Activated CD8-positive, alpha-beta memory T cell treated with anti-CD3 and anti-CD28 coated beads, Interleukin-2, amount 50 U/mL, for 1 hour (primary cell): ENCODE measurements at regions not wholly inside any gene's neighbourhood (a gene's known extent, or its start where the extent isn't known, plus 50 kb on each side); places are given as distances from the start of the nearest gene placed in this dataset.

ENCODE experiments used
- DNase-seq: peaks from one replicate; pipeline ENCODE4 v3.0.0-alpha.2; 2020; ENCODE audit errors: extremely low read depth

DNA sequence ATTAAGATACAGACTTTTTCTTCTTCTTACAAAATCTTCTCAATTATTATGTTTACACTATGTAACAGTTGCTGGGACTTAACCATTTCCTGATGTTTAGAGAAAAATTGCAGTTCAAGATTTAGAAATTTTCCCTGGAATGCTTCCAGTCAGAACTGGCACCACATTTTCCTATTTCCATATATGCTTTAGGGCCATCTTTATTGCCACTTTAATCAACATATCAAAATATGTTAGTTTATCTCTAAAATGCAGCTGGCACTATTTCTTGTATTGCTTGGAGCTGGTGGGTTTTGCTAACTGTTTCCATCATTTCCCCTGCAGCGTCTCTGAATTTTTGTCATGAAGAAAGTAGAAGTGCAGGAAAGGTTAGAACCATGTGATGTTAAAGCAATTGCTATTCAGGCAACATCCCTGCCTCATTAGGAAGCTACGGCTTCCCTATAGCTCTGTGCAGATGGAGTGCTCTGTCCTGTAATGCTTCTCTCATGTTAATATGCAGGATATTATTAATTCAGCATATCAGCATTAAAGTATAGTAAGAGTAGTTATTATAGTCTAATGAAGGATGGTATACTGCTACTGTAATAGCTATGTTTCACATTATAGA, 269.1 kb downstream of the MTRR start:
- no peak for DNase-seq

DNA sequence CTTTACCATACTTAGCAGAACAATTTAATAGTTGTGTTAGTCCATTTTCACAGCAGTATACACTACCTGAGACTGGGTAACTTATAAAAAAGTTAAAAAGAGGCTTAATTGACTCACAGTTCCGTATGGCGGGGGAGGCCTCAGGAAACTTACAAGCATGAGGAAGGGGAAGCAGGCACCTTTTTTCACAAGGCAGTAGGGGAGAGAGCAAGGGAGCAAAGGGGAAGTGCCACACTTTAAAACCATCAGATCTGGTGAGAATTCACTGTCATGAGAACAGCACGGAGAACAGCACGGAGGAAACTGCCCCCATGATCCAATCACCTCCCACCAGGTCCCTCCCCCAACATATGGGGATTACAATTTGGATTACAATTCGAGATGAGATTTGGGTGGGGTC, 269.9 kb downstream of the MTRR start:
- no peak for DNase-seq

DNA sequence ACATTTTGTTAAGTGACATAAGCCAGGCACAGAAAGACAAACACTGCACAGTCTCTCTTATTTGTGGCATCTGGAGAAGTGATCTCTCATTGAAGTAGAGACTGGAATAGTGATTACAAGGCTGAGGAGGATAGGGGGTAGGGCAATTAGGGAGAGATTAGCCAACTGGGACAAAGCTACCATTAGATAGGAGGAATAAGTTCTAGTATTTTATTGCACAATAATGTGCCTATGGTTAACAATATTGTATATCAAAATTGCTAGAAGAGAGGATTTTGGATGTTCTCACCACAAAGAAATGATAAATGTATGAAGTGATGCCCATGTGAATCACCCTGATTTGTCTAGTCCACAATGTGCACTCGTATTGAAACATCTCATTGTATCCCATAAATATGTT, 281.8 kb downstream of the MTRR start:
- no peak for DNase-seq

DNA sequence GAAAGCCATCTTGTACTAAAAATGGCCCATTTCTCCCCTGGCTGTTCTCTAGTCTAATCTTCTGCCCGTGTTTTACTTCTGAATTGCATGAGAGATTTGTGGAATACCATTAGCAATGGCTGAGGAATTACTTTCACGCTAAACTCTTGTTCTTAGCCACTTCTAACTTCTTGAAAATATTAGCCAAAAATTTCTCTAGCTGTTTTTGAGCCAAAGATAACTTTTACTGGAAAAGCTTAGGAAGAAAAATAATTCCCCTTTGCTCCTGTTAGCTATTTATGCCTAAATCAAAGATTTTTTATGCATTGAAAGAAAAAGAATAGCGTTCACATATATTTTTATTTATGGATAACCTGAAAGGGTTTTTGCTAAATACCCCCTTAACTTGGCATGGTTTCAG, 287.8 kb downstream of the MTRR start:
- DNase-seq: no peak

DNA sequence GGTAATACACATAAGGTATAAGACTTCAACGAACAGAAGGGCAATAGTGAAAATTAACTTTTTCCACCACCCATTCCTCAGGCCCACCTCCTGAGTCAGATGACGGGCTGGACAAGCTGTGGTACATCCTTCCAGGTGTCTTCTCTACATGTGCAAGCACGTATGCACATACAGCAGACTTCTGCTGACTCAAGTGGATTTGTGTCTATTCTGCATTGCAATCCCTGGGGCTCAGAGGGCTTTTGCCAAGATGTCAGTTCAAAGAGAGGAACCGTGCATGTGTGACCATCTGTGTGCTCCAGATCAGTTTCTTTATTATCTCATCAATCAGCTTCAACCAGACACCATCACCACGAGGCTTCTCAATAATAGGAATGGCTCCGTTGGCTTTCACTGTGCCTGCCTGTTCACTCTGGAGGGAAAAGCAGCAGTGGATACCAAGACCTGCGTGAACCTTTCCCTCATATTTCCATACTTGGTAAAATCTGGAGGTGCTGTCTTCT, 288.4 kb downstream of the MTRR start:
- no peak for DNase-seq

DNA sequence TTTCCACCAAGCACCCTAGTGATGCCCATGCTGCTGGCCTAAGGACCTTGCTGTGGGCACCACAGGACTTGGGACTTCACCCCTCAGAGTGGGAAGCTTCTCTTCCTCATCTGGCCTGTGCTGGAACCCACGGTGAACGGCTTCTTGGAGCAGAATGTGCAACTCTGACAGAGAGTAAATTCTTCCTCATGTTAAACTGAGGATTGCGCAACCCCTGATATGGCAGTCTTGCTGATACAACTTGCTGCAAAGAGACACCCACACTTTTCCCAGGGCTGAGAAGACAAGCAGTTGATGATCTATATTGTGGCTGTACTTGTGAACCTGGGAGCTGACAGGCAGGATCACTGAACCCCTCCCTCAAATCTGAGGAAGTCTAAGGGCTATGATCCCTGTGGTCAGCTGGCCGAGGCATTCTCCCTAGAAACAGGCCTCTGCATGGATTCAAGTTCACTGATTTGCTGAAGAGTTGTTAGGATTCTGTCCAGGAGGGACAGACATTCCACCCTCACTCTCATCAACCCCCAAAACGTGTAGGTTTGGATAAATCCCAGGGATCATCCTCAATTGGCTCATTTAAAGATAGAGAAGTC, 307.2 kb downstream of the MTRR start:
- DNase-seq: no peak

DNA sequence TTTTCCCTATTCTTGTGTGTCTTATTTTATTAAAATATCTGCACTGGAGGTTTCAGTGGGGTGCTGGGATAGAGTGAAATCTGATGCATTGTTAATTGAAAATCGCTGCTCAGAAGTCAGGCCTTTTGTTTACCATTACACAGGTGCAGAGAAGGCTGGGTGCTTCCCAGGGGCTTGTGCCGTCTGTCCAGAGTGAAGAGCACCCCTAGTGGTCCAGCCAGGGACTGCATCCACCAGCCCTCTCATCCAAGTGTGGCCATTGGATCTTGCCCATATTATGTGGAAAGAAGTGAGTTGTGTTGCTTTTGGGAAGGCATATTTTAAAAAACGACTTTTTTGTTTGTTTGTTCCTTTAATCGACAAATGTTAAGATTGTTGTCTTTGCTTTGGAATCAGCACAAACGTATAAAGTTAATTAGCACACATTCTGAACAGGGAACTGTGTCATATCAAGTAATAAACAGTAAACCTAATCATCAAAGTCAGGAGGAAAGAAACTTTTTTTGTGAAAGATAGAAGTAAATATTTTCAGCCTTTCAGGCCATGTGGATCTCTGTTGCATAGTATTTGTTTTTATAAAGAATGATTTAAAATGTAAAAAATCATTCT, 315.6 kb downstream of the MTRR start:
- DNase-seq: no peak

DNA sequence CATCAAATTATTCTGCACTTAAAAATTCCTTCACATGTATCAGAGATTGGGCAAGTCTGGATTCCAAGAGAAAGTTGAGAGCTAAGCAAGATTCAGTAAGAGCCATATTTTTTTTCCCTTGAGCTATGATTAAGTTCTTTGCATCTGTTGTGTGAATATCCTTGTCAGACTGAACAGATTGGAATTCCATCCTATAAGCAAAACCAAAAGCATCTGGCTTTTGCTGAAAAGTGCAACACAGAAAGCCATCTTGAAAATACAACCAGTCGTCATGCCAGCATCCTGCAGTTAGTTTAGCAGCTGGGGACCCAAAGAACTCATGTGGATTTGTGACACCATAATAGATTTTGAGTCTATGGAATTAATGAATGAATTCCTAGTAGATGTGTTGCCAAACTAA, 316.9 kb downstream of the MTRR start:
- no peak for DNase-seq

DNA sequence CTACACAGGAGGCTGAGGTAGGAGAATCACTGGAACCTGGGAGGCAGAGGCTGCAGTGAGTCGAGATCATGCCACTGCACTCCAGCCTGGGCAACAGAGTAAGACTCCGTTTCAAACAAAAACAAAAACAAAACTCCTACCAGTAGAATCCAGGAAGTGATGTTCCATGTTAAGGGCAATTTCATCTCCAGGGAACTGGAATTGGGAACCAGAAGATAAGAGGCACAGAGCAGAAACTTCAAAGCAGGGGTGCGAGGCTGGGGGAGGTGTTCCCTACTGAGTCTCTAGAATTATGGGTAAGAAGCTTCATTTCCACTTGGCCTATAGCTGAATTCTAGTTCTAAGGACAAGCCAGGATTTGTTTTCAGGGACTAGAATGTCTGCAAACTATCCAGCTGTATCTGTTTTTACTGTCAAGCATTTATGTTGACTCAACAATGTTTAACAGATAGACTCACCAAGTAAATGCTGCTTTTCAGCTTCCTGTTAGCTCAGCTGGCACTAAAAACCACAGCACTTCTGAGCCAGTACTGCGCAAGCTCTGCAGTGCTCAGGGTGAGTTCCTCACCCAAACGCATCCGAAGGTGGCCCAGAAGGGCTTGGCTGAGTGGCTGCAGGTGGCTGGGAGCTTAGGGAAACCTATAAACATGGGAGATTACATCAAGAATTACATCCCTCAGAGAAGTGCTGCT, 320.1 kb downstream of the MTRR start:
- DNase-seq: no peak

DNA sequence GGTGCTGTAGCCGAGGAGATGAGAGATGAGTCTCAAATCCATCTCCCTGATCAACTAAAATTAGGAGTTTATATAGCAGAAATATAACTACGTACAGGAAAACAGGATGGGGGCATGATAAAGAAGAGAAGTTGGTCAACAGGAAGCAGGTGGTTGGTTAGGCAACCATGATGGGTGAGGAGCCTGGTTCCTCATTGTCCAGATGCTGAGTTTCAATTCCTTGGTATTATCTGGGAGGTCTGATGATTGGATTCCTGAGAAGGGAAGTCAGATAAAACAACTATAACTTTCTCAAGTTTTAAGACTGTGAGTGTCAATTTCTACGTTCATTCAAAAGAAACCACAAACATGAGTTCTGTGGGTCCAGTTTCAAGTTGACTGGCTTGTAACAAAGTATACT, 323.9 kb downstream of the MTRR start:
- DNase-seq: no peak

DNA sequence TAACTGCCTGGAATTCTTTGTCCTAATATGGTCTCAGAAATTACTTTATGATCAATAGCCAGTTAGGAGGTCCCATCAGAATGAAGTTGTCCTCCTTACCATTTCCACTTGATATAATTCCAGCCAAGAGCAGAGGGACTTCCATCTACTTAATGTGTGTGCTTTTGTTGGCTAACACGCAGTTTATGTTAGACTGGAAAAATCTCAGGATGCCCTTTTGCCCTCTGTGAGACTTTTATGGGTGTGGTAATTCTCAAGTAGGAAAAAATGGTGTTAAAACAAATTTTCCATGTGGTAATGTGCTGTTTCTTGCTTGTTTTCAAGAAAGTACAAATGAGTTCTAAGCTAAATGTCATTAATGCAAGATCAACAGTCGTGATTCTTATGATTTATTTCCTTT, 327.1 kb downstream of the MTRR start:
- no peak for DNase-seq

DNA sequence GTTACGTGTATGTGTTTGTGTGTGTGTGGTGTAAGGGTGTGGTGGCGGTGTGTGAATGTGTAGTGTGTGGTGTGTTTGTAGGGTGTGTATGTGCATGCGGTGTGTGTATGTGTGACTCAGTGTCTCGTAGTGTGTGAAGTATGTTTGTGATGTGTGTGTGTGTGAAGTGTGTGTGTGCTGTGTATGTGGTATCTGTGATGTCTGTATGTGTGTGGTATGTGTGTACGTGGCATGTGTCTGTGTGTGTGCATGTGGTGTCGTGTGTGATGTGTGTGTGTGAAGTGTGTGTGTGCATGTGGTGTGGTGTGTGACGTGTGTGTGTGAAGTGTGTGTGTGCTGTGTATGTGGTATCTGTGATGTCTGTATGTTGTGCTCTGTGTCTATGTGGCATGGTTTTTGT, 339.4 kb downstream of the MTRR start:
- DNase-seq: no peak

DNA sequence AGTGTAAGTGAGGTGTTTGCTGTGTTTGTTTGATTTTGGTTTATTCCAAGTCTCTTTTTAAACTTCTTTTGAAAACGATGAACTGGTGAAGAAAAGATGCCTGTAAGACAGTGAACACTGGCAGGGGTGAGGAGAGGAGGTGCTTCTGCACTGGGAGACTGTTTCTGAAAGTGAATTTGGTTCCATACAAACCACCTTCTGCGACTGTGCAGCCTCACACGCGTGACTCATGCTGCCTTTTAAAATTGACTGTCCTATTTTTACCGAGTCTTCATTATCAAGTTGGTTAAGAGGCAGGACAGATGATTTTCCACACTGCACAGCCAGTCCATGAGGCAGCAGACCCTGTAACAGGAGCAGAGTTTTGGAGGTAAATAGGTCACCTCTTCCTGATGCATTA, 340.6 kb downstream of the MTRR start:
- DNase-seq: no peak

DNA sequence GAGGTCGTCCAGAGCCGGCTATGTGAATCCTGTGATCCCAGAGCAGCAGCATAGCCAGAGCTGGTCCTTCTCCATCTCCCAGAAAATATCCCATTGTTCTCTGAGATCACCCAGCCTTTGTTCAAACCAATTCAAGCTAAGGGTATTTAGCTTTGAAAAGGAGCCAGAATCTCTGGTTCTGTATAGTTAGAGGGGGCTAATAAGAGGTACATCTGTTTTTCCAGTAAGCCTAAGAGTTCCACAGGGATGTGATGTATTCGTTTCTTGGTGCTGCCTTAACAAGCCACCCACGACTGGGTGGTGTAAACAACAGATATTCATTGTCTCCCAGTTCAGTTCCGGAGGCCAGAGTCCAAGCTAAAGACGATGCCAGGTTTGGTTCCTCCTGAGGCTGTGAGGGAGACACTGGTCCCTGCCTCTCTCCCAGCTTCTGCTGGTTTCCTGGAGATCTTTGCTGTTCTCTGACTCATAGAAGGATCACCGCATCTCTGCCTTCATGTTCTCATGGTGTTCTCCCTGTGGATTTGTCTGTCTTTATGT, 344.8 kb downstream of the MTRR start:
- DNase-seq: no peak

DNA sequence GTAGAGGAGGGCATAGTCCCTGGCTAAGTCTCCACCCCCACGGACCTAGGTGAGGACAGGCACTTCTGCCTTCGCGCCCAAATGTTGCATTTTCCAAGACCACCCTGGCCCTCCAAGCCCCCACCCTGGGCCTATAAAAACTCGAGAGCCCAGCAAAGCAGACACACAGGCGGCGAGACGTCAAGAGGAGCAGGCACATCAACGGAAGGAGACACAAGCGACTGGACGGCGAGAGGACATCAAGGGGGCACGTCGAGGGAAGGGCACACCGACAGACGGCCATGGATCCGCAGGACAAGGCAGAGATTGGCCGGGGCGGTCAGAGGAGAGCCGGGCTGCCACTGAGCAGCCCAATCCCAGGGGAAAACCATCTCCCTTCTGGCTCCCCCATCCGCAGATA, 348.0 kb downstream of the MTRR start:
- no peak for DNase-seq

DNA sequence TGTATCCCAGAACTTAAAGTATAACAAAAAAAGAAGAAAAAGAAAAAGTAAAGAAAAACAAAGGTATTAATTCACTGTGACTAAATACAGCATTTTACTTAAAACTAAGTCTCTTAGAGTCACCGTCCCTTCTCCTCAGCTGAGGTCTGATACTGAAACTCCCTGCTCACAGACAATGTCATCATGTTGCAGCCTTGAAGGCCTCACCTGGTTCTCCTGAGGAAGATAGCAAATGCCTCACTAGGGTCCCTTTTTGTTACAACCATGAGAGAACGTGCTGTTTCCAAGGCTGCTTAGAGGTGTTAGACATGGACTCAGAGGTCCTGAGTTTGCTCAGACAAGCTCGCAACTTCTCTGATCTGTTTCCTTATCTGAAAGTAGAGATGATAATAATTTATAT, 357.2 kb downstream of the MTRR start:
- DNase-seq: no peak

DNA sequence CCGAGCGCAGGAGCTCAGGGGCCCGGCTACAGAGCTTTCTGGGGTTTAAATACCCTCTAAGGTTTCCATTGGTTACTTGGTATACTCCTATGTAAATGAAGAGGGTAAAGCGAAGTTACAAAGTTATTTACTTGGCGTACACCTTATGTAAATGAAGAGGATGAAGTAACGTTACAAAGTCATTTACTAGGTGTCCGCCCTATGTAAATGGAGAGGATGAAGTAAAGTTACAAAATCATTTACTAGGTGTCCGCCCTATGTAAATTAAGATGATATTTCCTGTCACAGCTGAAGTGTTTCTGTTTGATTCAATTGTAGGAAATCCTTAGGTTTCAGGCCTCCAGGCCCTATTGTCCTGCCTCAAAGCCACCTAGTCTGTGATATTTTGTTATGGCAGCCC, 358.2 kb downstream of the MTRR start:
- DNase-seq: no peak

DNA sequence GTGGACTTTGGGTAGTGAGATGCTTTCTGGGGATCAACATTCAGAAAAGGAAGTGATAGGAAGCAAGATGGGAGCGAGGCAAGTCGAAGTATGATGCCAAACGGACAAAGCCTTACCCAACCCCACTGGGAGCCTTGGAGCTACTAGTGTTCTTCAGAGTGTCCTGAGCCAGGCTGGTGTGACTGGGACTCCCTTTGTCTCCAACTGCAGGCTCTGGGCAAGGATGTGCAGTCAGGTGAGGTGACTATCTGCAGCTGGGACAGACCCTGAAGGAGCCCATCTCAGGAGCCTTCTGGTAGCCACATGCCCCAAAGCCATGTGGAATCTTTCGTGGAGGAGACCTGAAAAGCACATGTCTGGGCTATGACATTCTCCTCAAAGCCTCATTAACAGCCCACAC, 360.6 kb downstream of the MTRR start:
- DNase-seq: no peak

DNA sequence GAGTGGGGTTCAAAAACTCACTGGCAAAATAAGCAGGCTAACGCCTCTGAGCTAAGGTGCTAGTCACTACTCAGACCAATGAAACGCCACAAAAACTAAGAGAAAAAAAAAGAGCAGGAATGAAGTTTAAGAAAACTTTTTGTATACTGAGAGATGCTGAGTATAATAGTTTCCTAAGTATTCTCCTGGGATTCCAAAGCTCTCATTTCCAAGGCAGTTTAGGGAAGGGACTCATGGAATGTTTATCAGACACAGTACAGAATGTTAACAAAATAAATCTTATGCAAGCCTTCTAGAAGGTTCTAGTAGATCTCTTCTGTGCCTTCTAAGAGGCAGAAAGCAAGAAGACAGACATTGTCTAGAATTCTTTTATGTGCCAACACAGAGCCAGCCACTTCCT, 361.9 kb downstream of the MTRR start:
- no peak for DNase-seq

DNA sequence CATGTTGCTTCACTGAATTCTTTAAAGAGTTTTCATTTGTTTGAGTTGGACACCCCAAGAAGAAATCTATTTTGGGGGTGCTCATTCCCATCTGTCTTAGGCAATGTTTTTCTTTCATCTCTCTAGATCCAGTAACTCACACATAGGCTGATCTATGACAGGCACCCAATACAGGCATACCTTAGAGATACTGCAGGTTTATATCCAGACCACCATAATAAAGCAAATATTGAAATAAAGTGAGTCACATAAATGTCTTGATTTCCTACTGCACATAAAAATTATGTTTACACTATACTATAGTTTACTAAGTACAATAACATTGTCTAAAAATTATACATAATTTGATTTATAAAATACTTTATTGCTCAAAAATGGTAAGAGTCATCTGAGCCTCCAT, 364.5 kb downstream of the MTRR start:
- no peak for DNase-seq

DNA sequence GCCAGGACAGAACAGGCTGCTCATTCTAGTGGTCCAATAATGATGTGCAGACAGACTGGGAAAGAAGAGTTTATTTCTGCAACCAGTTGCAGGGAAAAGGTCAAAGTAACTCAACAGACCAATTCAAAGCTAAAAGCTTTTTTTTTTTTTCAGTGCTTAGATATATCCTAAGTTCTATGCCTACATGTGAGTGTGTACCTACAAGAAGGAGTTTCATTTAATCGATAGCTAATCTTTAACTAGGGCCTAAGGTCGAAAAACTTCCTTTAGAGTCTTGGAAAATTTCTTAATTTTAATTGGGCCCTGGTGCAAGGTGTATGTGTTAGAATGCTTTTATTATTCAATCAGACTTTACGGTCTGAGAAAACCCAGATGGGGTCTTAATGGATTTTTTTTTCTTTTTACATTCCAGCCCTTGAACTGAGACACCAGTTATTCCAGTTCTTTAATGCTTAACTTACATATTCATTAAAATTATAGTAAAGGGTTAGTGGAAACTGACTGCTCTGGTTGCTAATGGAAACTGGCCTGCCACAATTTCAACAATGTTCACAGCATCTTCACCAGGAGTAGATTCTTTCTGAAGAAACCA, 365.3 kb downstream of the MTRR start:
- DNase-seq: no peak

DNA sequence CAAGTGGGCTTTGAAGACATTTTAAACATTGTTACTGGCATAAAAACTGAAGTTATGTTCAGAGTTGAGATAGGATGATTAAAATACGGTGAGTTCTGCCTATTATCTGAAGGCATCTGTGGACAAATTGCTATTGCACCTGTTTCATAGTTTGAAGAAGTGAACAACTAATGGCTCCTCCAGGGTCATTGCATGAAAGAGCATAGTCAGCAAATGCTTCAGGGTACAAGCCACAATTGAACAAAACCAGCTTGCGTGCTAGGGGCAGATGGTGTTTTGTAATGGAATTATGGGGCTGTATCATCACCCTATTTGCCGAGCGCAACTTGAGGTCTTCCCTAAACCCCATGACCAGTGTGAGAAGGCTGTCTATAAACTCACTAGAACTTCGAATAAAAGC, 369.1 kb downstream of the MTRR start:
- no peak for DNase-seq
